Erythroblast (primary cell): ENCODE measurements at regions not wholly inside any gene's neighbourhood (a gene's known extent, or its start where the extent isn't known, plus 50 kb on each side); places are given as distances from the start of the nearest gene placed in this dataset.
A peak's percentile ranks its signal among the peaks of the same experiment; 100 is the strongest.

Source experiments
- DNase-seq, 2 experiments: peaks; one replicate each; lab custom pipeline; 2025; lab: John Stamatoyannopoulos, UW
- GATA1 ChIP-seq: IDR thresholded peaks from 2 replicates; pipeline ENCODE4 v1.6.1; 2011; ENCODE audit warnings: low read depth, mild to moderate bottlenecking, control low read depth, low read length, moderate library complexity
- POLR2A ChIP-seq: IDR thresholded peaks from 2 replicates; pipeline ENCODE4 v1.6.1; 2011; ENCODE audit warnings: mild to moderate bottlenecking, low read length

- no peak for DNase-seq
- no peak for TF ChIP-seq GATA1
- TF ChIP-seq POLR2A, result no peak
These were observed 73.0 kb upstream of the TMEM17 start for GRCh38 chr2:62578803-62579640.

GRCh38 chr2:62577994-62578781 is 72.2 kb upstream of the TMEM17 start:
- DNase-seq, result no peak
- TF ChIP-seq GATA1, result no peak
- no peak for TF ChIP-seq POLR2A

- TF ChIP-seq GATA1, result no peak
- no peak for TF ChIP-seq POLR2A
- DNase-seq, result no peak
These were observed 70.4 kb upstream of the TMEM17 start for GRCh38 chr2:62576276-62576939.

GRCh38 chr2:62573936-62574335 is 67.9 kb upstream of the TMEM17 start:
- no peak for TF ChIP-seq GATA1
- TF ChIP-seq POLR2A, result no peak
- peak; percentile 34 to 55 for DNase-seq

GRCh38 chr2:62573137-62573731 is 67.2 kb upstream of the TMEM17 start:
- TF ChIP-seq GATA1 (no peak), POLR2A (no peak)
- no peak for DNase-seq

- peak in 1 of 2 experiments; percentile 13 for DNase-seq
- no peak for TF ChIP-seq GATA1
- TF ChIP-seq POLR2A, result no peak
These were observed 65.1 kb upstream of the TMEM17 start for GRCh38 chr2:62570861-62571698.

- DNase-seq, result no peak
- TF ChIP-seq GATA1 (no peak), POLR2A (no peak)
These were observed 64.2 kb upstream of the TMEM17 start for GRCh38 chr2:62569907-62570841.

GRCh38 chr2:62568983-62569837 is 63.2 kb upstream of the TMEM17 start:
- TF ChIP-seq POLR2A (no peak), GATA1 (no peak)
- DNase-seq, result peak in 1 of 2 experiments; percentile 24

GRCh38 chr2:62568074-62568473 is 62.1 kb upstream of the TMEM17 start:
- no peak for DNase-seq
- TF ChIP-seq GATA1 (no peak), POLR2A (no peak)

- DNase-seq, result no peak
- no peak for TF ChIP-seq POLR2A
- no peak for TF ChIP-seq GATA1
These were observed 61.7 kb upstream of the TMEM17 start for GRCh38 chr2:62567669-62568068.

GRCh38 chr2:62566847-62567246 is 60.9 kb upstream of the TMEM17 start:
- DNase-seq, result no peak
- TF ChIP-seq POLR2A (no peak), GATA1 (no peak)
